GM18868 (cell line): ENCODE measurements at regions not wholly inside any gene's neighbourhood (a gene's known extent, or its start where the extent isn't known, plus 50 kb on each side); places are given as distances from the start of the nearest gene placed in this dataset.

Experiments
- ATAC-seq: cut with Tn5 transposase; IDR thresholded peaks from one replicate; pipeline ENCODE4 v1.9.1; 2021; ENCODE audit warnings: mild to moderate bottlenecking, moderate library complexity; ENCODE audit not compliant: unreplicated experiment

DNA sequence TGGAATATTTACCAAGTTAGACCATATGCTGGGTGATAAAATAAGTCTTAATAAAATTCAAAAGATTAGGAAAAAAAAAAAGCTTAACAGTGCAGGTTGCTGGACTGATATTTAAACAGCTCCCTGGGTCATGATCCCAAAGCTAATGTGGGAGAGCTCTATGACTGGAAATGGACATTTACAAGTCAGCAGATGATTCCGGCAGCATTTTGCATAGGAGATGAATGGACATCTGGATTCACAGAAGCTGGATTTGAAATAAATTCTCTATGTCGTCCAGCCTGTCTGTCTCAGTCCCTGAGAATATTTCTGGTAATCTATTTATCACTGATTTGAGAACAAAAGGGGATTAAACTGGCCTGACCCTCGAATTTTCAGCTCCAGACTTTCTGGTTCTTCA, 52.3 kb upstream of the KLHL25 start:
- ATAC-seq: no peak

DNA sequence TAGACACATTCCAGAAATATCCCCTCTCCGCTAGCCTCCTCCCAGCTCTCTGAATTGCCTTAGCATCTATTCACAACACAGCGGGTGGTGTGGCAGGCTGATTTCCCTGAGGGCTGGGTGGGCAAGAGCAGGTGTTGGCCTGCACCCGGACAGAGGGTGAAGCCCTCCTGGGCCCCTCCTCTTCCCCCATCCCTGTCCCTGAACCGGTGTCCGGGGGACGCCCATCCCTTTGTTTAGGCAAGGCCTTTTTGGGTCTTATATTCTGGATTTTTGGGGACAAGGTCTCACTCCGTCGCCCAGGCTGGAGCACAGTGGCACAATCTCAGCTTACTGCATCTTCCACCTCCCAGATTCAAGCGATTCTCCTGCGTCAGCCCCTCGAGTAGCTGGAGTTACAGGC, 55.2 kb upstream of the KLHL25 start:
- ATAC-seq: no peak

DNA sequence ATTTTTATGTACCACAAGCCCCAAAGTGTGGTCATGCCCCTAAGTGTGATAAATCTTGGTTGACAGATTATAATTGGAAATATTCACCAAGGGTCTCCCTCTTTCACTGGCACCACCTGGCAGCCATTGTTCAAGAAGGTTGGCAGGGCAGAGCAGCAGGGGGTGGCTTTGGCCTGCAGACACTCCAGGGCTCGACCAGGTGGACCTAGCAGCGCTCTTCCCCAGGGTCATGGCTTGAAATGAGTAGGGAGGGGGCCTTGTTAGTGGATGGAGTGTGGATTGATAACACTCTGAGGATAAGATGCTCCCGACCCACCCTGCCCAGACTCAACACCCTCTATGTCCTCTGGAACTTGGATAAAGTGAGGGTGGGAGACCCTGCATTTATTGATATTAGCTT, 58.2 kb upstream of the KLHL25 start:
- no peak for ATAC-seq

DNA sequence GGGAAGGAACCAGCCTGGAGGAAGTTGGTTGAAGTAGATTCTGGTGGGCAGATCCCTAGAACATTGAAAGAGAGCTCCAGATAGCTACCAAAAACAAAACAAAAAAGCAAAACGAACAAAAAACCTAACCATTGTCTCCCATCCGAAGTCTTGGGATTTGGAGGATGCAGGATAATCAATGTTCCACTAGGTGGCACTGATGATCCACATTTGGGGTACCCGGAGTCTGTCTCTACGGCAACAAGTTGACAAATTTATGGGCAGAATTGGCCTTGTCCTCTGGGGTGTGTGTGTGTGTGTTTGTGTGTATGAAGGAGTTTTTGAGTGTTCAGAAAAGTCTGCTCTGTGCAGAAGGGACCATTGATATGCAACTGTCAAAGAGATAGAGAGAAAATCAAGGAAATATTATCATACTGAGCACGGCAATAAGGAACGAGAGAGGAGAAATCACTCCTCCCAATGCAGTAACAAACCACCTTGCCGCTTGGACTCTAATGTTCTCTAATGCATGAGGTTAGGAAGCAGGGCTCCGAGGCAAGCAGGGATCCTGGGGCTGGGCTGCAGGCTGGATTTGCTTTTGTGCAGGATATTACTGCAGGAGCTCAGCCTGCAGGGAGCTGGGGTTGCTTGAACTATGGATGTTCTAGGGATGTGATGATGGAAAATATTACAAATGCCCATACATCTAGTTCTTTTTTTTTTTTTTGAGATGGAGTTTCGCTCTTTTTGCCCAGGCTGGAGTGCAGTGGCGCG, 59.8 kb upstream of the KLHL25 start:
- ATAC-seq: peak; percentile 68

DNA sequence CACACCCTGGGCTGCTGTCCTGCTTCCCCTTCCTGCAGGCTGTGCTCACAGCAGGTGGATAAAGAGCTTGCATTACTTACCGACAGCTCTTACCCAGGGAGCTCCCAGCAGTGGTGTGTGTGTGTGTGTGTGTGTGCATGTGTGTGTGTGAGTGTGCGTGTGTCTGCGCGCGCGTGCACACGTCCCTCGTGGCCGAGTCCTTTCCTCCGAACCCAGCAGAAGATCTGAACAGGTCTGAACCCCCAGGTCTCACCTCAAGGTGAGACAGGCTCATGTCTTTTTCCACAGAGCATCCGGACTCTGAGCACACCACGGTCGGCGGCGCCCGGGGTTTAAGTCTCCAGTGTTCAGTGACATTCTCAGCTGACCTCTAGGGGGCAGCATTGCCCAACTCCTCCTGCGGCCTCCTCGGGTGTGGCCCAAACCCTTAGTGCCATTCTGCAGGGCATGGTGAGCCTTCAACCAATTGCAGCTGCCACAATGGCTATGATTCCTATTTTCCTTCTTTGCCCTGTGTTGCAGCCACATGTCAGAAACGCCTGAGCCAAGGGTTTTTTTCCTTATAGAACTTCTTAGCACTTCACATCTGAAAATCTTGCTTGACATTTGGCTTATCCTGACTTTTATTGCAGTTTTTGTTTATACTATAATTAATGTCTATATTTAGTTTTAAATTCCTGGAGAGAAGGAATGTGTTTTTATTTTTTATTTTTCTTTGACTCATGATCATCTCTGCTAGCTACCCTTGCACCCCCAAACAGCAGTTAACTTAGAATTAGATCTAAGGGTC, 64.1 kb upstream of the KLHL25 start:
- ATAC-seq: peak; percentile 96

DNA sequence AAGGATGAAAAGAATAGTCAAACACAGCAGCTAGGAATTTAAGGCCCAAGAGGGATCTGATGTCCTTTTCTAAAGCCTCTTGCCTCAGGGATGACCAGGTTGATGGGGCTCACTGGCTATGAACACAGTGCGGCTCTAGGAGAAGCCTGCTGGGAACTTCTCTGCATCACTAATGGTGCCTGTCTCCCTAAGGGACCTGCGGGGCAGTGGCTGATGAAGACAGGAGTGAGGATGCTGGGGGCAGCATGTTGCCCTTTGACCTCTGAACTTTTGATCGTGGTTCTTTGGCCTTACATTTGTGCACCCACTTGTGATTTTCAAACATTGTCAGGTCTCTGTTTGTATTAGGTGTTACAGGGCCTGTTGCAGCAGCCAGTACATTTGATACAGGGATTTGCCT, 64.9 kb upstream of the KLHL25 start:
- no peak for ATAC-seq

DNA sequence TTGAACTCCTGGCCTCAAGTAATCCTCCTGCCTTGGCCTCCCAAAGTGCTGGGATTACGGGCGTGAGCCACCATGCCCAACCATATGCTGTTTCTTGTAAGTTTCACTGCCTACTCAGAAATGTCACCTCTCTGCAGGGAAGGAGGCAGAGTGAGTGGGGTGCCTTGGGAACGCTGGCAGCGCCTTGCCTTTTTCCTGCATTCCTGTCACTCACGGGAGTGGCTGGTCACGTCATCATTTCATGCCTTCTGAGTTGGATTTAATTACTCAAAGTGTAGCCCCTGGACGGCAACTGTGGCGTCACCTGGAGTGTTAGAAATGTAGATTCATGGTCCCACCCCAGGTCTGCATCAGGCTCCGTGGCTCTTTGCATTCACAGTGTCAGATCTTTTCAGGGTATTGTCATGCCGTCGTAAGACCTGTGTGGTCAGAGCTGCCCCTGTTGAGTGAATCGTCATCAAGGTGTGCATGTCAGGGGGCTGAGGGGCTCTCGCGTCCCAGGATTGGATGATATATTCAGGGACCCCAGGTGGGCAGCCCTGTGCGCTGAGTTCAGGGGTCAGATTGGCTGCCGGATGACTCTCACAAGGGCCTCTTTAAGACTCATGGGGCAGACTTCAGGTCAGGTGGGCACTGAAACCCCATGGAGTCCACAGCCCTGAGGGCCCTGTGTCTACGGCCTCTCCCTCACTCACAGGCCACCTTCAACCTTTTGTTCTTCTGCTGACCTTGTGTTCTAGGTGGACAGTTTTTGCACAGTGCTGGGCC, 65.9 kb upstream of the KLHL25 start:
- ATAC-seq: no peak

DNA sequence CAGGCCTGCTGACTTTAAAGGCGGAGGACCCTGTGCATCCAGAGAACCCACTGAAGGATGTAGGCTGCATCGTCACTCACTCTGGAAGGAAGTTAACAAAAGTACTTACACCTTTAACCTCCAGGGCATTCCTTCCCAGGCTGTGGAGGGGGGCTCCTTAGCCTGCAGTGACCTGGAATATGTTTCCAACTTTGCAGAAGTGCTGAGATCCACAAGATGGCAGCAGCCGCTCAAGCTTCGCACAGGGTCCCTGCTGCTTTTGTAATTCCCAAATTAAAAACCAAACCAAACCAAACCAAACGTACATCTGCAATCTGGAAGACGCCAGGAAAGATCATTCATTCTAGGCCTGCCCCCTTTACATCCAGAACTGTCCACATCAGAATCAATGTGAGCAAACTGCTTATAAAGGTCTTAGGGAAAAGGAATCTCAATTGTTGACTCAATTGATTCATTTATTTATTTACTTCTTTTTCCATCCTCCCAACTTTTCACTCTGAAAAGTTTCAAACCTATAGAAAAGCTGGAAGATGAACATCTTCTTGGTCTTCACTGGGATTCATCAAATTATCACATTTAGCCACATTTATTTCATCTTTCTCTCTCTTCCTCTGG, 70.5 kb upstream of the KLHL25 start:
- no peak for ATAC-seq

DNA sequence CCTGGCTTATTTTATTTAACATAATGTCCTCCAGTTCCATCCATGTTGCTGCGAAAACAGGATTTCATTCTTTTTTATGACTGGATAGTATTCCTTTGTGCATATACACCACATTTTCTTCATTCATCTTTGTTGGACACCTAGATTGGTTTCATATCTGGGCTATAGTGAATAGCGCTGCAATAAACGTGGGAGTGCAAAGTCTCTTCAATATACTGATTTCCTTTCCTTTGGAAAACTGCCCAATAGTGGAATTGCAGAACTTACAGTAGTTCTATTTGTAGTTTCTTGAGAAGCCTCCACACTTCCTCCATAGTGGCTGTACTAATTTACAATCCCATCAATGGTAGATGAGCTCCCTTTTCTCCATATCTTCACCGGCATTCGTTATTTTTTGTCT, 72.5 kb upstream of the KLHL25 start:
- ATAC-seq: no peak

DNA sequence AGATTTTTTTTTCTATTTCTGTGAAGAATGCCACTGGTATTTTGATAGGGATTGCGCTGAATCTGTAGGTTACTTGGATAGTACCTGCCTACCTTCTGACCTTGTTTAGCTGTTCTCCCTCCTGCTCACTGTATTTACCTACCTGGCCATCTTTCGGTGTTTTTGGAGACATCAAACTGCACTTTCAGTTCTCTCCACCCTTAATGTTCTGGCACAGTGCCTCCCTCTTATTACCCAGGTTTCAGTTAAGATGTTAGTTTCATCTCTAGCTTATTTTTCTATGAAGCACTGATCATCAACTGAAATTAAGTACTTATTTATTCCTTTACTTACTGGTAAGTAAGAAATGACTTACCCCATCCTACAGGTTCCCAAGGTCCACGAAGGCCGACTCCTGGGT, 74.4 kb upstream of the KLHL25 start:
- no peak for ATAC-seq

DNA sequence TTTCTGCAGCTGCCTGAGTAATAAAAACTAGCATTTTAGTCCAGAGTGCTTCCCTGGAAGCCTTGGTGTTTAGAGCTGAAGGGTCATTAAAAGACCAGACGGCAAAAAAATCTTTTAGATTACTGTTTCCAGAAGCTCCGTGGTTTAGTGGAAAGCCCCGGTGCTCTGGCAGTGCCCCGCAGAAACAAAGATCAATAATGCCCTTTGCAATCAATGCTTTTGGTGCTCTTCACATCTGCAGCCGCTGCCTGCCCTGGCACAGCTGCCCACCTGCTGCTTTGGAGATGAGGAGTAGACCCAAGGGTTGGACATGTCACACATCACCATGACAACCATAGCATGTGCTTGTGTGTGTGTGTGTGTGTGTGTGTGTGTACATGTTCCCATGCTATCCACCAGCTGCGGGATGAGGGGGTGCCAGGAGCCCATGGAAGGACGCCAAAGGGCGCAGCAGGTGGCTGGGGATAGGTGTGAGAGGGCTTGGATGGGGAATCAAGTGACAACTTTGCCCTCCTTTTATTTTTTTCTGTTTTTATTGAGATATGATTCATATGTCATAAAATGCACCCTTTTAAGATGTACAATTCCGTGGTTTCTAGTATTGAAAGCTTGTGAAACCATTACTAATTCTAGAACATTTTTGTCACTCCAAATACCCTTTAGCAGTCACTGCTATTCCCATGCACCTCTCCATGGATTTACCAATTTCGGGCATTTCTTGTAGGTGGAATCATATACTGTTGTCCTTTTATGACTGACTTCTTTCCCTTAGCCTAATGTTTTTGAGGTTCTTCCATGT, 75.7 kb upstream of the KLHL25 start:
- no peak for ATAC-seq

DNA sequence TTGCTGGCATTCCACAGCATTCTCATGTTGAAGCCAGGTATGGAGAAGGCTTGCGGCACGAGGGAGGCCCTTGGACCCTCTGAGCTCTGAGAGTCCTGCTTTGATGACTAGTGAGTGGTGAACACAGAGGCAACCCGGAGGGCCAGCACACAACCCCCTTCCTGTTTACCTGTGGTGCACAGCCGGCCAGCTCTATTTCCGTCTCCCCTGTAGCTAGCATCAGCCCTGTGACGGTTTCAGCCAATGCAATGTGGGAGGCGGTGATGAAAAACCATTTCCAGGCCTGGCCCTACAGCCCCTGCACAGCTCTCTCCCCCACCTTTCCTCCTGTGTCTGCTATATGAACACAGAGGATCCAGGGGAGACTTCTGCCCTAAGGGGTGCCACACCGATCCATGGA, 76.8 kb upstream of the KLHL25 start:
- ATAC-seq: peak; percentile 55

DNA sequence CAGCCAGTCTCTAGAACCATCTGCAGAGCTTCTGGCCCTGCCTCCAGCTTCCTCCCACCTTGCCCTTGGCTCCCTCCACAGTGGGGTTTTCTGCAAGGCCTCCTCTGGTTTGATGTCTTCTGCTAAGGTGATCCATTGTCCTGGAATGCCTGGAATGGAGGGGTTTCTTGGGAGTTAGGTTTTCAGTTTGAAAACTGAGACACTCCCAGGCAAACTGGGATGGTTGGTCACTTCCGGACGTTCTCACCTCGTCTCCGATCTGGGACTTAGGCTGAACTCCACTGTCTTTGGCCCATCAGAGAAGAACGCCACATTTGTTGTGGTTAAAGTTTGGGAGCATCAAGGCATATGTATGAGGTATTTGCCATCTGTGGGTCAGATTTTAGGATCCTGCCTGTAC, 77.4 kb upstream of the KLHL25 start:
- no peak for ATAC-seq

DNA sequence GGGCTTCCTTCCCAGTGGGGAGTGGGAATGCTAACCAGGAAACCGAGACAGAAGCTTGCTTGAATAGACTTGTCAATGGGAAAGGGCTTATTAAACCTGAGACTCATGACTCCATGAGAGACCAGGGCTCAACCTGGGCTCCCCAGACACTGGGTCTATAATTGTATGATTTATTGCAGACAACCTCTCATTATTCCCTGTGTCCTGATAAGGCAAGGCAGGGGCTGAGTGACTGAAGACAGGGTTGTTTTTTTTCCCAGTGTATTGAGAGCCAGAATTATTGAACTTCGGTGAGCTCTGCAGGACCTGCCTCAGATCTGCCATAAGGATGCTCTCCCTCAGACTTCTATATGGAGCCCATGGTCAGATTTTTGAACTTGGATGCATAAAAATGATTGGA, 79.5 kb upstream of the KLHL25 start:
- ATAC-seq: no peak

DNA sequence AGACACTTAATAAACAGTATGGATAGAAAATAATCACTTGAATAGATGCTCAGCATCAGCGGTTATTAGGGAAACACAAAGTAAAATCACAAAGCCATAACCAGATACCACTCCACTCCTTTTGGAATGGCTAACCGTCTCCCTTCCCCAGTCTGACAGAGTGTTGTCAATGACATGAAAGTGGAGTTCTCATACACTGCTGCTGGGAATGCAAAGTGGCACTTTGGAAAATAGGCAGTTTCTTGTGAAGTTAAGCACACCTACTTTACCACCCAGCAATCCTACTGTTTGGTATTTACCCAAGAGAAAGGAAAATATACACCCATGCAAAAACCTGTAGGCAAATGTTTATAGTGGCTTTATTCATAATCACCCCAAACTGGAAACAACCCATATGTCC, 81.0 kb upstream of the KLHL25 start:
- no peak for ATAC-seq

DNA sequence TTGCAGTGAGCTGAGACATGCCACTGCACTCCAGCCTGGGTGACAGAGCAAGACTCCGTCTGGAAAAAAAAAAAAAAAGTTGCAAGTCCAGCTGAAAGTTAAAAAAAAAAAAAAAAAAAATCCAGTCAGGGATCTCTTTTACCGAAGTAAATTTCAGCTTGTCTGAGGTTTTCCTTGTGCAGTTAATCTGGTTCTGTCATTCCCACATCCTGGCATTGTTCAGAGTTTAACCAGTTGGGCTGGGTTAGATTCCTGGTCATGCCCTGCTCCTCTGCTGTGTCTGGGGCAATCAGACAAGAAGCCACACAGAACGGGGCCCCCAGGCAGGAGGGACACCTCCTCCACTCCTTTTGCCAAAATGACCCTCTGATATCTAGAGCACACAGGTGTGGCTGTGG, 84.1 kb upstream of the KLHL25 start:
- ATAC-seq: no peak

DNA sequence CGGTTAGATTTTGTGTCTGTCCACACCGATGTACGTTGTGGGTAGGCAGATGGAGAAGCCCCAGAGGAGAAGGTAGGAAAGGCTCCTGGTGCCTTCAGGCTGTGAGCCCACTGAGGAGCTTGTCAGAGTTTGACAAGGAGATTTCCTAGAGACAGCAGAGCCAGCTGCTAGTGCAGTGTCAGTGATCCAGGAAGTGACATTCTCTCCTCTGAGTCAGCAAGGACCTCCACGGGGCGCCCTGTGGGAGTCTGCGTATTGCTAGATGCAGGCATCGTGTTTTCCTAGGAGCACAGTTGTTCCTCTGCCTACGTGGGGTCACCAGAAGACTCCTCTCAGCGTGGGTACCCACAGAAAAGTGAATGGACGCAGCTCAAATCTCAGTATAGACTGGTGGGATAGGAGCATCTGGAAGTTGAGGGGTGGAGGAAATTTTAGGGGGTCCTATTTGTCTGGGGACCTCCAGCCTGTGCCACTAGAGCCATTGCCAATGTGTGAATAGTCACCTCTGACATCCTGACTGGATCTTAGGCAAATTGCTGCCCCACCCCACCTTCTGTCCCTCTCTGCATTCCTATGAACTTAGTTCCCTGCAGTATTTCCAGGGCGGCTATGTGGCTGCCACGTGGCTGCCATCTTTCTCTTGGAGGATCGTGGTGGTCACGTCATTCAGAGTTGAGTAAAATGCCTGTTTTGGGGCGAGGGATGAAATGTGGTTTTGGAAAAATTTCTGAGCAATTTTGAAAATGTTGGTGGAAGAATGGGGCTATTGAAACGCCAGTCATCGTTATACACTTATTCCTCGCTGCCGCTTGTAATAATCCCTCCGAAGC, 84.8 kb upstream of the KLHL25 start:
- no peak for ATAC-seq

DNA sequence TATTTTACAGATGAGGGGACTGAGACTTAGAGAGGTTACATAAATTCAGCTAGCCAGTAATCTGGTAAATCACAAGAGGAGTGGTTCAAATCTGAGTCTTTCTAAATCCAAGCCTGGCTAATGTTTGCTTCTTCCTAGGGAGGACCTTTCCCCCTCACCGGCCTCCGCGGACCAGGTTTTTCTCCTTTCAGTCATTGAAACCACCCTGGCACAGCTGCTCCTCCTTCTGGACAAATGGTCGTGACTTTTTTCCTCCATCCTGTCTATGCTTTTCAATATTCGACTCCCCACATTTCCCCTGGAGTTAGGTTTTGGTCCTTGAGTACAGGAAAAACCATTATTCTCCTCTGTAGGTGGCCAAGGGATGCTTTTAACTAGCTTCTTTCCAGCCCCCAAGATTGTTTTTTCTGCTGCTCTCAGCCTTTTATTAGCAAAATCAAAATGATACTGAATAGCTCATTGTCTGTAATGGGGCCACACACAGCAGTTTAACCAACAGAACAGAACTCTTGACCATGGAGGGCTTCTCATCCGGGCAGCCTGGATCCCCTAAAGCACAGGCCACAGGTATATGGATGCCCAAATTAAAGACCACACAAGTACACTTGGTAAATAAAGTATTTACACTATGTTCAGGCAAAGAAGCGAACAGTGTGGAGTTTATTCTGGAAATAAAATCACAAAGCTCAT, 85.9 kb upstream of the KLHL25 start:
- no peak for ATAC-seq

DNA sequence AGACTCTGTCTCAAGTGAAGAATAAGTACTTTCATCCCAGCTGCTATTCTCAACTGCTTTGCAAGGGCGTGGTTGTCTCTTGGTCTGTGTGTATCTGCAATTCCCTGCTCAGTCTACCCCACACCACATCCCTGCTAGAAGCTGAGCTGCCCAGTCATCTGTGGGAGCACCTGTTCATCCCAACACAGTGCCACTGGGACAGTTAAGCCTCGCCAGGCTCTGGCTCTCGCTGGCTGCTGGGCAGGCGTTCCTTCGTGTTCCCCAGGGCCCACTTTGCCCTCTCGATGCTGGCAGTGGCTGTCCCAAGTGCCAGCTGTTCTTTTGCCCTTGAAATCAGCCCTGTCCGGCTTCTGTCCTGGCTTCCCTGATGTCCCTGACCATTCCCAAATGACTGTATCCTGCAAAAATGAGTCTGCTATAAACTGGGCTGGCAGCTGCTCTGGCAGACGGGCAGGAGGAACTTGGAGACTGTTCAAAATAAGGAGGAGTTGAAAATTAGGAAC, 91.6 kb upstream of the KLHL25 start:
- no peak for ATAC-seq
